ENCODE measurements at regions not wholly inside any gene's neighbourhood (a gene's known extent, or its start where the extent isn't known, plus 50 kb on each side); places are given as distances from the start of the nearest gene placed in this dataset.
"Not testable (repeated sequence)": the region's sequence is repeated elsewhere in the genome, so short reads cannot be mapped to it uniquely, and the experiment has no call there.

GRCh38 chr12:92231945-92232344 is 86.3 kb upstream of the BTG1 start:
- TF ChIP-seq CTCF (IDR thresholded peaks at IDR 0.05); POLR2AphosphoS5 (IDR thresholded peaks at IDR 0.05; ENCODE audit: low read depth, low read length); REST (IDR thresholded peaks at IDR 0.05; ENCODE audit: insufficient read depth in 1 of 2, low read depth in 2 of 2, low read length in 1 of 2); SIN3A (IDR thresholded peaks at IDR 0.05; ENCODE audit: borderline replicate concordance, insufficient read depth, low read depth, low read length); TCF7L2 (IDR thresholded peaks at IDR 0.05; ENCODE audit: low read depth, low read length): not testable (repeated sequence)
